GM12878 (cell line): ENCODE measurements at regions not wholly inside any gene's neighbourhood (a gene's known extent, or its start where the extent isn't known, plus 50 kb on each side); places are given as distances from the start of the nearest gene placed in this dataset.

Experiments
- ATF2 ChIP-seq: IDR thresholded peaks from 2 replicates; pipeline ENCODE4 v1.6.1; 2012; ENCODE audit warnings: low read length, inconsistent platforms
- CHD1 ChIP-seq: IDR thresholded peaks from 2 replicates; pipeline ENCODE4 v1.6.1; 2012; ENCODE audit warnings: low read depth, low read length, improper control_type of control experiment
- CTCF ChIP-seq, 3 experiments: IDR thresholded peaks in 2 of 3; conservative IDR thresholded peaks in 1 of 3; 2 replicates each; pipeline ENCODE4 v1.5.1; 2011; ENCODE audit warnings: low read depth in 3 of 3, low read length in 3 of 3, mild to moderate bottlenecking in 3 of 3, control low read depth in 2 of 3, moderate library complexity in 2 of 3, inconsistent platforms in 1 of 3, mixed read lengths in 1 of 3; ENCODE audit not compliant: control insufficient read depth in 2 of 3, insufficient read depth in 1 of 3; ENCODE audit errors: extremely low read depth in 1 of 3
- GATAD2B ChIP-seq: fragments of 450-650 bp; conservative IDR thresholded peaks from 2 replicates; pipeline ENCODE4 v1.6.1; 2017; ENCODE audit warnings: low read depth, mild to moderate bottlenecking, moderate library complexity
- MAX ChIP-seq: IDR thresholded peaks from 2 replicates; pipeline ENCODE4 v1.6.1; 2012; ENCODE audit warnings: low read depth, low read length, improper control_type of control experiment
- NFIC ChIP-seq: IDR thresholded peaks from 2 replicates; pipeline ENCODE4 v1.6.1; 2012; ENCODE audit warnings: low read depth, mild to moderate bottlenecking, inconsistent platforms, low read length, moderate library complexity
- POLR2A ChIP-seq: IDR thresholded peaks from 2 replicates; pipeline ENCODE4 v1.6.1; 2011; ENCODE audit warnings: low read depth, mild to moderate bottlenecking, low read length
- POLR2AphosphoS5 ChIP-seq: IDR thresholded peaks from 2 replicates; pipeline ENCODE4 v1.6.1; 2011; ENCODE audit warnings: mild to moderate bottlenecking, low read length, inconsistent platforms
- RAD21 ChIP-seq: IDR thresholded peaks from 2 replicates; pipeline ENCODE4 v1.6.1; 2011; ENCODE audit warnings: mild to moderate bottlenecking, low read depth, low read length, moderate library complexity; ENCODE audit not compliant: insufficient read depth
- SRF ChIP-seq, 2 experiments: IDR thresholded peaks; 2 replicates each; pipeline ENCODE4 v1.6.1; 2011; ENCODE audit warnings: low read depth in 2 of 2, low read length in 2 of 2, mild to moderate bottlenecking in 1 of 2, moderate library complexity in 1 of 2
- ZNF274 ChIP-seq: IDR thresholded peaks from one replicate; pipeline ENCODE4 v1.8.0; 2011; ENCODE audit not compliant: insufficient read length, insufficient read depth

- TF ChIP-seq ZNF274: no peak
- no peak for TF ChIP-seq POLR2A
- TF ChIP-seq POLR2AphosphoS5: no peak
- TF ChIP-seq CHD1: no peak
- no peak for TF ChIP-seq MAX
- TF ChIP-seq CTCF (IDR thresholded peaks at IDR 0.05 in 2 of 3, conservative IDR thresholded peaks at IDR 0.05 in 1 of 3; ENCODE audit: control insufficient read depth in 2 of 3, extremely low read depth in 1 of 3, insufficient read depth in 1 of 3, low read depth in 3 of 3, low read length in 3 of 3): no peak
- TF ChIP-seq GATAD2B: no peak
- no peak for TF ChIP-seq RAD21
- no peak for TF ChIP-seq ATF2
- no peak for TF ChIP-seq NFIC
- TF ChIP-seq SRF (IDR thresholded peaks at IDR 0.05; ENCODE audit: low read depth in 2 of 2, low read length in 2 of 2): no peak
Observed at GRCh38 chr3:67875338-67875737, 220.9 kb upstream of the SUCLG2 start.
